ENCODE measurements at regions not wholly inside any gene's neighbourhood (a gene's known extent, or its start where the extent isn't known, plus 50 kb on each side); places are given as distances from the start of the nearest gene placed in this dataset.

DNA sequence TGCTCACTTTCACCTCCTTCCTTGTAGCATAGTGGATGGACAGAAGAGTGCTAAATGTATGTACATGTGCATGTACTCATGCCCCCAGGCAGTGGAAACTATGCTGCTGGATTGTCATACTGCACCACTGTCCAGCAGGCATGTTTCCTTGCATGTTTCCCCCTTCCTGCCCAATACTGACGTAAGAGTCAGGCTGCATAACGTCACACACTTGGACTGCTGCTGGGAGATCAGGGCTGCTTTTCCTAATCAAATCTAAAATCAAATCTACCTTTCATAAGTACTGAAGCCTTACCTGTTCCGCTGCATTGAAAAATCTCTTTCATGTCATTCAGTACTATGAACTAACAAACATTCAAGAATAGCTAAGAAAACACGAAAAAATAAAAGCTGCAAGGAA lies 67.9 kb upstream of the ROBO1 start:
- ChIA-PET POLR2A (no interaction called here), CTCF (ENCODE audit: low intra/inter-chr PET ratio) (no interaction called here)
- in situ Hi-C loops (cut with MboI) (no loop called here), intact Hi-C loops (cut with micrococcal nuclease) (no loop called here)
- Histone ChIP-seq H4K20me1 (replicated peaks; ENCODE audit: control insufficient read depth, insufficient read depth, low read length) (no peaks in the 10 kb centered on the region), H3K9ac (ENCODE audit: insufficient read depth in 1 of 2, low read depth in 2 of 2, low read length in 2 of 2) (no peak overlapping the region), H2AFZ (ENCODE audit: low read depth, low read length) (no peak overlapping the region), H3K27ac (ENCODE audit: extremely low read depth, low read depth, low read length) (no peak overlapping the region), H3K9me1 (ENCODE audit: control insufficient read depth, insufficient read depth, low read length) (no peaks in the 10 kb centered on the region), H3K27me3 (ENCODE audit: control insufficient read depth in 2 of 2, insufficient read depth in 2 of 2, low read length in 2 of 2) (no peaks in the 10 kb centered on the region), H3K4me2 (ENCODE audit: insufficient read depth, low read length) (no peak overlapping the region), H3K79me2 (ENCODE audit: control insufficient read depth, insufficient read depth, low read length) (no peaks in the 10 kb centered on the region), H3K36me3 (ENCODE audit: control insufficient read depth, insufficient read depth, low read length) (no peaks in the 10 kb centered on the region), H3K4me3 (no peak overlapping the region), H3K9me3 (replicated peaks; ENCODE audit: control insufficient read depth, insufficient read depth, low read depth, low read length) (no peaks in the 10 kb centered on the region), H3K4me1 (replicated peaks in 1 of 2; ENCODE audit: control insufficient read depth in 2 of 2, insufficient read depth in 2 of 2, low read length in 2 of 2) (no peaks in the 10 kb centered on the region)
- FAIRE-seq (no peak), ATAC-seq (no peak), DNase-seq (ENCODE audit: extremely low read depth in 1 of 4, low spot score in 3 of 4) (no peak)
- TF ChIP-seq NRF1 (conservative IDR thresholded peaks at IDR 0.05 in 1 of 2, IDR thresholded peaks at IDR 0.05 in 1 of 2) (no peak), NFE2L1 (tag; IDR thresholded peaks at IDR 0.05; ENCODE audit: borderline replicate concordance, low read depth) (no peak), ZNF431 (CRISPR knock-in tag; IDR thresholded peaks at IDR 0.05) (no peak), NR1H2 (CRISPR knock-in tag; IDR thresholded peaks at IDR 0.05) (no peak), ZNF324 (CRISPR knock-in tag; IDR thresholded peaks at IDR 0.05) (no peak), ZC3H11A (IDR thresholded peaks at IDR 0.05; ENCODE audit: low read depth, low read length) (no peak), HDAC8 (tag; IDR thresholded peaks at IDR 0.05) (no peak), RCOR1 (IDR thresholded peaks at IDR 0.05; ENCODE audit: borderline replicate concordance in 1 of 2, low read depth in 2 of 2, low read length in 2 of 2) (no peak)
- TF ChIP-seq, protein P1, sequence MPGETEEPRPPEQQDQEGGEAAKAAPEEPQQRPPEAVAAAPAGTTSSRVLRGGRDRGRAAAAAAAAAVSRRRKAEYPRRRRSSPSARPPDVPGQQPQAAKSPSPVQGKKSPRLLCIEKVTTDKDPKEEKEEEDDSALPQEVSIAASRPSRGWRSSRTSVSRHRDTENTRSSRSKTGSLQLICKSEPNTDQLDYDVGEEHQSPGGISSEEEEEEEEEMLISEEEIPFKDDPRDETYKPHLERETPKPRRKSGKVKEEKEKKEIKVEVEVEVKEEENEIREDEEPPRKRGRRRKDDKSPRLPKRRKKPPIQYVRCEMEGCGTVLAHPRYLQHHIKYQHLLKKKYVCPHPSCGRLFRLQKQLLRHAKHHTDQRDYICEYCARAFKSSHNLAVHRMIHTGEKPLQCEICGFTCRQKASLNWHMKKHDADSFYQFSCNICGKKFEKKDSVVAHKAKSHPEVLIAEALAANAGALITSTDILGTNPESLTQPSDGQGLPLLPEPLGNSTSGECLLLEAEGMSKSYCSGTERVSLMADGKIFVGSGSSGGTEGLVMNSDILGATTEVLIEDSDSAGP (CRISPR knock-in tag; IDR thresholded peaks at IDR 0.05): no peak
- TF ChIP-seq, protein P2, sequence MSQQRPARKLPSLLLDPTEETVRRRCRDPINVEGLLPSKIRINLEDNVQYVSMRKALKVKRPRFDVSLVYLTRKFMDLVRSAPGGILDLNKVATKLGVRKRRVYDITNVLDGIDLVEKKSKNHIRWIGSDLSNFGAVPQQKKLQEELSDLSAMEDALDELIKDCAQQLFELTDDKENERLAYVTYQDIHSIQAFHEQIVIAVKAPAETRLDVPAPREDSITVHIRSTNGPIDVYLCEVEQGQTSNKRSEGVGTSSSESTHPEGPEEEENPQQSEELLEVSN (IDR thresholded peaks at IDR 0.05; ENCODE audit: borderline replicate concordance in 1 of 2, extremely low read depth in 1 of 2, insufficient read depth in 1 of 2, insufficient read length in 1 of 2, low read depth in 1 of 2, low read length in 1 of 2, poor library complexity in 1 of 2, severe bottlenecking in 1 of 2): no peak
- TF ChIP-seq, protein P3, sequence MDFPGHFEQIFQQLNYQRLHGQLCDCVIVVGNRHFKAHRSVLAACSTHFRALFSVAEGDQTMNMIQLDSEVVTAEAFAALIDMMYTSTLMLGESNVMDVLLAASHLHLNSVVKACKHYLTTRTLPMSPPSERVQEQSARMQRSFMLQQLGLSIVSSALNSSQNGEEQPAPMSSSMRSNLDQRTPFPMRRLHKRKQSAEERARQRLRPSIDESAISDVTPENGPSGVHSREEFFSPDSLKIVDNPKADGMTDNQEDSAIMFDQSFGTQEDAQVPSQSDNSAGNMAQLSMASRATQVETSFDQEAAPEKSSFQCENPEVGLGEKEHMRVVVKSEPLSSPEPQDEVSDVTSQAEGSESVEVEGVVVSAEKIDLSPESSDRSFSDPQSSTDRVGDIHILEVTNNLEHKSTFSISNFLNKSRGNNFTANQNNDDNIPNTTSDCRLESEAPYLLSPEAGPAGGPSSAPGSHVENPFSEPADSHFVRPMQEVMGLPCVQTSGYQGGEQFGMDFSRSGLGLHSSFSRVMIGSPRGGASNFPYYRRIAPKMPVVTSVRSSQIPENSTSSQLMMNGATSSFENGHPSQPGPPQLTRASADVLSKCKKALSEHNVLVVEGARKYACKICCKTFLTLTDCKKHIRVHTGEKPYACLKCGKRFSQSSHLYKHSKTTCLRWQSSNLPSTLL (IDR thresholded peaks at IDR 0.05): no peak
- TF ChIP-seq, protein P4, sequence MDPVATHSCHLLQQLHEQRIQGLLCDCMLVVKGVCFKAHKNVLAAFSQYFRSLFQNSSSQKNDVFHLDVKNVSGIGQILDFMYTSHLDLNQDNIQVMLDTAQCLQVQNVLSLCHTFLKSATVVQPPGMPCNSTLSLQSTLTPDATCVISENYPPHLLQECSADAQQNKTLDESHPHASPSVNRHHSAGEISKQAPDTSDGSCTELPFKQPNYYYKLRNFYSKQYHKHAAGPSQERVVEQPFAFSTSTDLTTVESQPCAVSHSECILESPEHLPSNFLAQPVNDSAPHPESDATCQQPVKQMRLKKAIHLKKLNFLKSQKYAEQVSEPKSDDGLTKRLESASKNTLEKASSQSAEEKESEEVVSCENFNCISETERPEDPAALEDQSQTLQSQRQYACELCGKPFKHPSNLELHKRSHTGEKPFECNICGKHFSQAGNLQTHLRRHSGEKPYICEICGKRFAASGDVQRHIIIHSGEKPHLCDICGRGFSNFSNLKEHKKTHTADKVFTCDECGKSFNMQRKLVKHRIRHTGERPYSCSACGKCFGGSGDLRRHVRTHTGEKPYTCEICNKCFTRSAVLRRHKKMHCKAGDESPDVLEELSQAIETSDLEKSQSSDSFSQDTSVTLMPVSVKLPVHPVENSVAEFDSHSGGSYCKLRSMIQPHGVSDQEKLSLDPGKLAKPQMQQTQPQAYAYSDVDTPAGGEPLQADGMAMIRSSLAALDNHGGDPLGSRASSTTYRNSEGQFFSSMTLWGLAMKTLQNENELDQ (CRISPR knock-in tag; IDR thresholded peaks at IDR 0.05; ENCODE audit: borderline replicate concordance): no peak
- TF ChIP-seq, protein P5, sequence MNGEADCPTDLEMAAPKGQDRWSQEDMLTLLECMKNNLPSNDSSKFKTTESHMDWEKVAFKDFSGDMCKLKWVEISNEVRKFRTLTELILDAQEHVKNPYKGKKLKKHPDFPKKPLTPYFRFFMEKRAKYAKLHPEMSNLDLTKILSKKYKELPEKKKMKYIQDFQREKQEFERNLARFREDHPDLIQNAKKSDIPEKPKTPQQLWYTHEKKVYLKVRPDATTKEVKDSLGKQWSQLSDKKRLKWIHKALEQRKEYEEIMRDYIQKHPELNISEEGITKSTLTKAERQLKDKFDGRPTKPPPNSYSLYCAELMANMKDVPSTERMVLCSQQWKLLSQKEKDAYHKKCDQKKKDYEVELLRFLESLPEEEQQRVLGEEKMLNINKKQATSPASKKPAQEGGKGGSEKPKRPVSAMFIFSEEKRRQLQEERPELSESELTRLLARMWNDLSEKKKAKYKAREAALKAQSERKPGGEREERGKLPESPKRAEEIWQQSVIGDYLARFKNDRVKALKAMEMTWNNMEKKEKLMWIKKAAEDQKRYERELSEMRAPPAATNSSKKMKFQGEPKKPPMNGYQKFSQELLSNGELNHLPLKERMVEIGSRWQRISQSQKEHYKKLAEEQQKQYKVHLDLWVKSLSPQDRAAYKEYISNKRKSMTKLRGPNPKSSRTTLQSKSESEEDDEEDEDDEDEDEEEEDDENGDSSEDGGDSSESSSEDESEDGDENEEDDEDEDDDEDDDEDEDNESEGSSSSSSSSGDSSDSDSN (IDR thresholded peaks at IDR 0.05; ENCODE audit: borderline replicate concordance in 1 of 2, low read depth in 2 of 2, low read length in 2 of 2): no peak
- no TSS peak for BruUV-seq (replicated peaks)
- whole genome bisulfite sequencing (ENCODE audit: insufficient coverage, low coverage, missing lambda C conversion rate): 0% methylated on average over 4 of the region's 4 CpGs

Data from K562 (cell line).